H9 (cell line): ENCODE measurements at regions not wholly inside any gene's neighbourhood (a gene's known extent, or its start where the extent isn't known, plus 50 kb on each side); places are given as distances from the start of the nearest gene placed in this dataset.

Experiments
- DNase-seq: peaks from one replicate; pipeline ENCODE4 v3.0.0-alpha.2; 2017
- H2AFZ ChIP-seq: one replicate; pipeline ENCODE4 v1.6.1; 2013; ENCODE audit warnings: mild to moderate bottlenecking, low read length, control low read depth, moderate library complexity
- H2AK5ac ChIP-seq: 2 replicates; pipeline ENCODE4 v1.6.1; 2013; ENCODE audit warnings: low read length, control low read depth, mixed read lengths; ENCODE audit not compliant: insufficient read length
- H2BK120ac ChIP-seq: one replicate; pipeline ENCODE4 v1.6.1; 2013; ENCODE audit warnings: low read depth, mild to moderate bottlenecking, low read length, control low read depth, inconsistent platforms; ENCODE audit not compliant: poor library complexity, severe bottlenecking
- H2BK12ac ChIP-seq: 2 replicates; pipeline ENCODE4 v1.6.1; 2013; ENCODE audit warnings: low read length, control low read depth, mixed read lengths, low read depth; ENCODE audit not compliant: insufficient read length
- H2BK15ac ChIP-seq: 2 replicates; pipeline ENCODE4 v1.6.1; 2013; ENCODE audit warnings: low read depth, low read length, control low read depth
- H2BK20ac ChIP-seq: one replicate; pipeline ENCODE4 v1.6.1; 2013; ENCODE audit warnings: low read depth, mild to moderate bottlenecking, low read length, control low read depth, inconsistent platforms; ENCODE audit not compliant: poor library complexity, severe bottlenecking
- H2BK5ac ChIP-seq: 2 replicates; pipeline ENCODE4 v1.6.1; 2013; ENCODE audit warnings: low read length, control low read depth, mixed read lengths; ENCODE audit not compliant: insufficient read length
- H3K14ac ChIP-seq: 2 replicates; pipeline ENCODE4 v1.6.1; 2013; ENCODE audit warnings: low read length, control low read depth; ENCODE audit not compliant: insufficient read depth
- H3K18ac ChIP-seq: 2 replicates; pipeline ENCODE4 v1.6.1; 2013; ENCODE audit warnings: low read depth, mild to moderate bottlenecking, mixed read lengths, low read length, control low read depth; ENCODE audit not compliant: insufficient read length
- H3K23ac ChIP-seq: 2 replicates; pipeline ENCODE4 v1.6.1; 2013; ENCODE audit warnings: low read length, control low read depth, mixed read lengths, low read depth; ENCODE audit not compliant: insufficient read length
- H3K23me2 ChIP-seq: 2 replicates; pipeline ENCODE4 v1.6.1; 2013; ENCODE audit warnings: low read depth, mild to moderate bottlenecking, mixed read lengths, low read length, control low read depth; ENCODE audit not compliant: insufficient read length, poor library complexity, severe bottlenecking
- H3K27ac ChIP-seq: 2 replicates; pipeline ENCODE4 v1.5.1; 2013; ENCODE audit warnings: low read length, control low read depth, mixed read lengths, low read depth; ENCODE audit not compliant: insufficient read length
- H3K27me3 ChIP-seq: 2 replicates; pipeline ENCODE4 v1.6.1; 2013; ENCODE audit warnings: low read length, control low read depth, inconsistent platforms; ENCODE audit not compliant: insufficient read depth
- H3K4ac ChIP-seq: 2 replicates; pipeline ENCODE4 v1.6.1; 2013; ENCODE audit warnings: low read depth, mild to moderate bottlenecking, control low read depth, inconsistent platforms, low read length, moderate library complexity
- H3K4me1 ChIP-seq: 2 replicates; pipeline ENCODE4 v1.6.1; 2013; ENCODE audit warnings: low read length, control low read depth, inconsistent platforms; ENCODE audit not compliant: insufficient read depth
- H3K4me2 ChIP-seq: 2 replicates; pipeline ENCODE4 v1.6.1; 2013; ENCODE audit warnings: low read length, control low read depth, mixed read lengths; ENCODE audit not compliant: insufficient read length, insufficient read depth
- H3K56ac ChIP-seq: 2 replicates; pipeline ENCODE4 v1.6.1; 2013; ENCODE audit warnings: low read depth, mild to moderate bottlenecking, mixed read lengths, low read length, control low read depth; ENCODE audit not compliant: insufficient read length
- H3K79me1 ChIP-seq: 2 replicates; pipeline ENCODE4 v1.6.1; 2013; ENCODE audit warnings: low read depth, mild to moderate bottlenecking, moderate library complexity, low read length, control low read depth, inconsistent platforms; ENCODE audit not compliant: insufficient read depth, poor library complexity, severe bottlenecking
- H3K79me2 ChIP-seq: 2 replicates; pipeline ENCODE4 v1.6.1; 2013; ENCODE audit warnings: low read length, control low read depth, inconsistent platforms; ENCODE audit not compliant: insufficient read depth
- H3K9ac ChIP-seq: 2 replicates; pipeline ENCODE4 v1.6.1; 2013; ENCODE audit warnings: low read length, control low read depth, mixed read lengths; ENCODE audit not compliant: insufficient read length; ENCODE audit errors: extremely low read depth
- H3K9me3 ChIP-seq: one replicate; pipeline ENCODE4 v1.6.1; 2013; ENCODE audit warnings: low read depth, low read length, inconsistent platforms; ENCODE audit not compliant: control insufficient read depth
- H3T11ph ChIP-seq: one replicate; pipeline ENCODE4 v1.6.1; 2013; ENCODE audit warnings: mild to moderate bottlenecking, low read length, control low read depth, inconsistent platforms
- H4K20me1 ChIP-seq: one replicate; pipeline ENCODE4 v1.6.1; 2013; ENCODE audit not compliant: control insufficient read depth, insufficient read length, insufficient read depth
- H4K5ac ChIP-seq: 2 replicates; pipeline ENCODE4 v1.6.1; 2013; ENCODE audit warnings: low read depth, mild to moderate bottlenecking, mixed read lengths, low read length, control low read depth; ENCODE audit not compliant: insufficient read length
- H4K8ac ChIP-seq: replicated peaks from 2 replicates; pipeline ENCODE4 v1.6.1; 2013; ENCODE audit warnings: low read length, control low read depth, mixed read lengths, low read depth; ENCODE audit not compliant: insufficient read length
- H4K91ac ChIP-seq: 2 replicates; pipeline ENCODE4 v1.6.1; 2013; ENCODE audit warnings: low read depth, mild to moderate bottlenecking, moderate library complexity, mixed read lengths, low read length, control low read depth; ENCODE audit not compliant: insufficient read length
- H3K27ac Mint-ChIP-seq, 3 experiments: 2 replicates in 2 of 3; 3 replicates in 1 of 3; pipeline ENCODE4 v1.8.0; 2020 to 2021; ENCODE audit warnings: mixed read lengths in 3 of 3, mild to moderate bottlenecking in 1 of 3, moderate library complexity in 1 of 3
- H3K27me3 Mint-ChIP-seq: 2 replicates; pipeline ENCODE4 v1.8.0; 2021; ENCODE audit warnings: low read depth, mild to moderate bottlenecking, moderate library complexity, mixed read lengths
- H3K36me3 Mint-ChIP-seq, 3 experiments: 2 replicates in 2 of 3; 3 replicates in 1 of 3; pipeline ENCODE4 v1.8.0; 2020 to 2021; ENCODE audit warnings: low read depth in 3 of 3, mixed read lengths in 3 of 3; ENCODE audit not compliant: insufficient read depth in 1 of 3
- H3K4me1 Mint-ChIP-seq, 2 experiments: 2 replicates each; pipeline ENCODE4 v1.8.0; 2020; ENCODE audit warnings: mixed read lengths in 2 of 2
- H3K4me3 Mint-ChIP-seq, 2 experiments: 2 replicates in 1 of 2; 3 replicates in 1 of 2; pipeline ENCODE4 v1.8.0; 2020 to 2021; ENCODE audit warnings: mild to moderate bottlenecking in 2 of 2, mixed read lengths in 2 of 2, moderate library complexity in 1 of 2
- H3K9me3 Mint-ChIP-seq, 2 experiments: 2 replicates in 1 of 2; 3 replicates in 1 of 2; pipeline ENCODE4 v1.8.0; 2020; ENCODE audit warnings: mild to moderate bottlenecking in 2 of 2, mixed read lengths in 2 of 2, moderate library complexity in 1 of 2
- WGBS: extraction: QIAGEN DNeasy Blood & Tissue Kit; methylation state at CpG from one replicate; pipeline ENCODE4 v1.1.7; 2013; ENCODE audit warnings: missing lambda C conversion rate, low lambda C conversion rate, mixed read lengths; ENCODE audit not compliant: insufficient read length; ENCODE audit errors: extremely low coverage; 5-methylcytosine and 5-hydroxymethylcytosine counted together
- TF ChIP-seq, protein P1 (sequence below): fragments of 200-600 bp; sonication (generic); conservative IDR thresholded peaks from 3 replicates; pipeline ENCODE4 v1.8.0; 2021; ENCODE audit warnings: antibody characterized with exemption, mild to moderate bottlenecking

- no peaks in the 10 kb centered on the region for H3K27me3 Mint-ChIP-seq
- TF ChIP-seq, protein P1, sequence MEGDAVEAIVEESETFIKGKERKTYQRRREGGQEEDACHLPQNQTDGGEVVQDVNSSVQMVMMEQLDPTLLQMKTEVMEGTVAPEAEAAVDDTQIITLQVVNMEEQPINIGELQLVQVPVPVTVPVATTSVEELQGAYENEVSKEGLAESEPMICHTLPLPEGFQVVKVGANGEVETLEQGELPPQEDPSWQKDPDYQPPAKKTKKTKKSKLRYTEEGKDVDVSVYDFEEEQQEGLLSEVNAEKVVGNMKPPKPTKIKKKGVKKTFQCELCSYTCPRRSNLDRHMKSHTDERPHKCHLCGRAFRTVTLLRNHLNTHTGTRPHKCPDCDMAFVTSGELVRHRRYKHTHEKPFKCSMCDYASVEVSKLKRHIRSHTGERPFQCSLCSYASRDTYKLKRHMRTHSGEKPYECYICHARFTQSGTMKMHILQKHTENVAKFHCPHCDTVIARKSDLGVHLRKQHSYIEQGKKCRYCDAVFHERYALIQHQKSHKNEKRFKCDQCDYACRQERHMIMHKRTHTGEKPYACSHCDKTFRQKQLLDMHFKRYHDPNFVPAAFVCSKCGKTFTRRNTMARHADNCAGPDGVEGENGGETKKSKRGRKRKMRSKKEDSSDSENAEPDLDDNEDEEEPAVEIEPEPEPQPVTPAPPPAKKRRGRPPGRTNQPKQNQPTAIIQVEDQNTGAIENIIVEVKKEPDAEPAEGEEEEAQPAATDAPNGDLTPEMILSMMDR, result no peak
- no peak overlapping the region for H2BK120ac ChIP-seq
- H3K56ac ChIP-seq, result no peak overlapping the region
- H3K4me1 ChIP-seq, result no peaks in the 10 kb centered on the region
- H3K27ac Mint-ChIP-seq, result no peak overlapping the region
- H3K27me3 ChIP-seq, result no peaks in the 10 kb centered on the region
- no peaks in the 10 kb centered on the region for H3K9me3 ChIP-seq
- no peak overlapping the region for H3K9ac ChIP-seq
- no peak overlapping the region for H3K4me3 Mint-ChIP-seq
- H3K27ac ChIP-seq, result no peak overlapping the region
- H3K18ac ChIP-seq, result no peak overlapping the region
- H3K36me3 Mint-ChIP-seq, result peaks cover 2 to 5% (median 4%) of the 10 kb centered on the region in 3 experiments; a peak in 4 of 7 replicates
- H3K79me1 ChIP-seq, result no peaks in the 10 kb centered on the region
- no peak overlapping the region for H4K8ac ChIP-seq
- H3K4me2 ChIP-seq, result no peak overlapping the region
- no peaks in the 10 kb centered on the region for H4K20me1 ChIP-seq
- H4K5ac ChIP-seq, result no peak overlapping the region
- no peak overlapping the region for H3K4ac ChIP-seq
- H3K4me1 Mint-ChIP-seq, result no peaks in the 10 kb centered on the region
- H2BK20ac ChIP-seq, result no peak overlapping the region
- H4K91ac ChIP-seq, result no peak overlapping the region
- H3T11ph ChIP-seq, result no peak overlapping the region
- DNase-seq, result no peak
- H2BK15ac ChIP-seq, result no peak overlapping the region
- no peak overlapping the region for H2BK5ac ChIP-seq
- no peak overlapping the region for H2AFZ ChIP-seq
- no peak overlapping the region for H2AK5ac ChIP-seq
- no peak overlapping the region for H3K14ac ChIP-seq
- peaks cover 0 to 4% of the 10 kb centered on the region in 2 experiments; a peak in 2 of 5 replicates for H3K9me3 Mint-ChIP-seq
- no peaks in the 10 kb centered on the region for H3K23me2 ChIP-seq
- no CpG with 5 or more reads among the region's 5 CpGs for WGBS
- H3K79me2 ChIP-seq, result no peaks in the 10 kb centered on the region
- no peak overlapping the region for H2BK12ac ChIP-seq
- no peak overlapping the region for H3K23ac ChIP-seq
Measured at GRCh38 chr16:6453742-6454141, 878.9 kb upstream of the RBFOX1 start.
